ENCODE measurements at regions not wholly inside any gene's neighbourhood (a gene's known extent, or its start where the extent isn't known, plus 50 kb on each side); places are given as distances from the start of the nearest gene placed in this dataset.

- in situ Hi-C loops (cut with HindIII; ENCODE audit: low sequenced_read_pairs): no loop called here
- TF ChIP-seq, protein P1, sequence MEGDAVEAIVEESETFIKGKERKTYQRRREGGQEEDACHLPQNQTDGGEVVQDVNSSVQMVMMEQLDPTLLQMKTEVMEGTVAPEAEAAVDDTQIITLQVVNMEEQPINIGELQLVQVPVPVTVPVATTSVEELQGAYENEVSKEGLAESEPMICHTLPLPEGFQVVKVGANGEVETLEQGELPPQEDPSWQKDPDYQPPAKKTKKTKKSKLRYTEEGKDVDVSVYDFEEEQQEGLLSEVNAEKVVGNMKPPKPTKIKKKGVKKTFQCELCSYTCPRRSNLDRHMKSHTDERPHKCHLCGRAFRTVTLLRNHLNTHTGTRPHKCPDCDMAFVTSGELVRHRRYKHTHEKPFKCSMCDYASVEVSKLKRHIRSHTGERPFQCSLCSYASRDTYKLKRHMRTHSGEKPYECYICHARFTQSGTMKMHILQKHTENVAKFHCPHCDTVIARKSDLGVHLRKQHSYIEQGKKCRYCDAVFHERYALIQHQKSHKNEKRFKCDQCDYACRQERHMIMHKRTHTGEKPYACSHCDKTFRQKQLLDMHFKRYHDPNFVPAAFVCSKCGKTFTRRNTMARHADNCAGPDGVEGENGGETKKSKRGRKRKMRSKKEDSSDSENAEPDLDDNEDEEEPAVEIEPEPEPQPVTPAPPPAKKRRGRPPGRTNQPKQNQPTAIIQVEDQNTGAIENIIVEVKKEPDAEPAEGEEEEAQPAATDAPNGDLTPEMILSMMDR (IDR thresholded peaks at IDR 0.05; ENCODE audit: low read depth, low read length): no peak
- H3K4me3 ChIP-seq (ENCODE audit: low read depth, low read length): no peak overlapping the region
- DNase-seq (ENCODE audit: low read depth, low spot score): no peak
Measured at GRCh38 chr5:93300309-93300923, 280.6 kb downstream of the NR2F1-AS1 start.

DNA sequence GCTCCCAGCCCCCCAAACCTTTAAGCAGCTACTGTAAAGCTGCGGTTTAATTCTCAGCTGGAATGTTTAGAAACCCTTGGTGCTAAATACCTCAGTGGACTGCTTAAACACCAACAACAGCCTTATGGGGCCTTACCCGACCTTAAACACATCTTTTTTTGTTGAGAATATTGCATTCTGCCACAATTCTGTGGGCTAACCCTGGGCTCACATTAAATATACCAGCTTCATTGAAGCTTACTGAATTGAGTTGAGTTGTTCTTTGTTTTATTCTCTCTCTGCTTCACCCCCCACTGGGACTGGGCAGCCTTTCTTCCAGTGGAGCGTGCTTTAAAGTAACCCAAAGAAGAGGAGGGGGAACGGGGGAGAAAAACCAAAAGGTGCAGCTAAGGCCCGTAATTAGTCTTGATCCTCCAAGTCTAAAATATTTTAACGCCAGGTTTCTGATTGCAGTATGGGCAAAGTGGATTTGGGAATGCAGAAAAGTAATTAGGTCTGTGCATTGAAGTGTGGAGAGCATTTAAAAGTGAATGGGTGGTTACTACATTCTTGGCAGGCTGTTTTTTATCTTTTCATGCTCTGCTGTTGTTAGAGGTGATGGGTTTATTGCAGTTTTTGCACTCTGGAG, 281.2 kb downstream of the NR2F1-AS1 start:
- TF ChIP-seq, protein P1 (IDR thresholded peaks at IDR 0.05; ENCODE audit: low read depth, low read length): no peak
- DNase-seq (ENCODE audit: low read depth, low spot score): peak; percentile 81
- in situ Hi-C loops (cut with HindIII; ENCODE audit: low sequenced_read_pairs): no loop called here
- H3K4me3 ChIP-seq (ENCODE audit: low read depth, low read length): no peak overlapping the region

GRCh38 chr5:93297116-93297515, 283.9 kb downstream of the NR2F1-AS1 start:
- no peak overlapping the region for H3K4me3 ChIP-seq (ENCODE audit: low read depth, low read length)
- TF ChIP-seq, protein P1 (IDR thresholded peaks at IDR 0.05; ENCODE audit: low read depth, low read length): no peak
- DNase-seq (ENCODE audit: low read depth, low spot score): no peak
- in situ Hi-C loops (cut with HindIII; ENCODE audit: low sequenced_read_pairs): no loop called here

GRCh38 chr5:93296338-93296737, 284.7 kb downstream of the NR2F1-AS1 start:
- TF ChIP-seq, protein P1 (IDR thresholded peaks at IDR 0.05; ENCODE audit: low read depth, low read length): no peak
- DNase-seq (ENCODE audit: low read depth, low spot score): no peak
- in situ Hi-C loops (cut with HindIII; ENCODE audit: low sequenced_read_pairs): no loop called here
- H3K4me3 ChIP-seq (ENCODE audit: low read depth, low read length): no peak overlapping the region

- in situ Hi-C loops (cut with HindIII; ENCODE audit: low sequenced_read_pairs): no loop called here
- TF ChIP-seq, protein P1 (IDR thresholded peaks at IDR 0.05; ENCODE audit: low read depth, low read length): no peak
- no peak overlapping the region for H3K4me3 ChIP-seq (ENCODE audit: low read depth, low read length)
- DNase-seq (ENCODE audit: low read depth, low spot score): no peak
Measured at GRCh38 chr5:93294996-93295395, 286.0 kb downstream of the NR2F1-AS1 start.

- TF ChIP-seq, protein P1 (IDR thresholded peaks at IDR 0.05; ENCODE audit: low read depth, low read length): no peak
- H3K4me3 ChIP-seq (ENCODE audit: low read depth, low read length): no peak overlapping the region
- in situ Hi-C loops (cut with HindIII; ENCODE audit: low sequenced_read_pairs): no loop called here
- peak; percentile 43 for DNase-seq (ENCODE audit: low read depth, low spot score)
Measured at GRCh38 chr5:93294199-93294598, 286.8 kb downstream of the NR2F1-AS1 start.
